ENCODE measurements at regions not wholly inside any gene's neighbourhood (a gene's known extent, or its start where the extent isn't known, plus 50 kb on each side); places are given as distances from the start of the nearest gene placed in this dataset.

- H3K27ac ChIP-seq (ENCODE audit: control insufficient read depth, insufficient read depth, low read length), result no peak overlapping the region
- no peaks in the 10 kb centered on the region for H3K79me2 ChIP-seq (ENCODE audit: control insufficient read depth, insufficient read depth, low read length)
- DNase-seq (ENCODE audit: low read depth, low spot score) (no peak), FAIRE-seq (no peak)
- H3K4me2 ChIP-seq (ENCODE audit: control insufficient read depth, extremely low read depth, insufficient read depth, low read depth, low read length), result no peak overlapping the region
- no peaks in the 10 kb centered on the region for H3K27me3 ChIP-seq (ENCODE audit: control insufficient read depth, extremely low read depth, insufficient read depth, low read length)
- dilution Hi-C loops (cut with MboI; ENCODE audit: extremely low pct_ligation_motif_present, low sequenced_read_pairs), result no loop called here
- no peaks in the 10 kb centered on the region for H3K9me3 ChIP-seq (ENCODE audit: control insufficient read depth, low read depth, low read length)
- TF ChIP-seq EZH2 (IDR thresholded peaks at IDR 0.05; ENCODE audit: low read length) (no peak), CTCF (optimal IDR thresholded peaks at IDR 0.05 in 1 of 3, IDR thresholded peaks at IDR 0.05 in 1 of 3, conservative IDR thresholded peaks at IDR 0.05 in 1 of 3; ENCODE audit: extremely low read depth in 1 of 3, insufficient read depth in 2 of 3, low read length in 3 of 3) (no peak)
- H3K4me3 ChIP-seq (ENCODE audit: control insufficient read depth in 2 of 3, extremely low read depth in 1 of 3, insufficient read depth in 2 of 3, low read depth in 1 of 3, low read length in 3 of 3), result no peak overlapping the region
- H4K20me1 ChIP-seq (ENCODE audit: control insufficient read depth, extremely low read depth, insufficient read depth, low read length), result no peaks in the 10 kb centered on the region
- no peaks in the 10 kb centered on the region for H3K9me1 ChIP-seq (ENCODE audit: control insufficient read depth, extremely low read depth, insufficient read depth, low read length)
- no peaks in the 10 kb centered on the region for H3K36me3 ChIP-seq (ENCODE audit: control insufficient read depth in 2 of 2, extremely low read depth in 1 of 2, insufficient read depth in 2 of 2, low read length in 2 of 2)
- H3K4me1 ChIP-seq (ENCODE audit: control insufficient read depth, extremely low read depth, insufficient read depth, low read length), result no peaks in the 10 kb centered on the region
- no peak overlapping the region for H3K9ac ChIP-seq (ENCODE audit: control insufficient read depth, extremely low read depth, insufficient read depth, low read length)
- H2AFZ ChIP-seq (ENCODE audit: control insufficient read depth, low read length), result no peak overlapping the region
Observed at GRCh38 chr6:137950581-137950980, 83.5 kb downstream of the TNFAIP3 start.

GRCh38 chr6:137951064-137951597 lies 84.1 kb downstream of the TNFAIP3 start:
- no peak overlapping the region for H3K9ac ChIP-seq (ENCODE audit: control insufficient read depth, extremely low read depth, insufficient read depth, low read length)
- no peaks in the 10 kb centered on the region for H3K9me1 ChIP-seq (ENCODE audit: control insufficient read depth, extremely low read depth, insufficient read depth, low read length)
- H3K27me3 ChIP-seq (ENCODE audit: control insufficient read depth, extremely low read depth, insufficient read depth, low read length), result no peaks in the 10 kb centered on the region
- no peak overlapping the region for H3K4me3 ChIP-seq (ENCODE audit: control insufficient read depth in 2 of 3, extremely low read depth in 1 of 3, insufficient read depth in 2 of 3, low read depth in 1 of 3, low read length in 3 of 3)
- DNase-seq (ENCODE audit: low read depth, low spot score), result no peak
- no peak overlapping the region for H3K4me2 ChIP-seq (ENCODE audit: control insufficient read depth, extremely low read depth, insufficient read depth, low read depth, low read length)
- H3K27ac ChIP-seq (ENCODE audit: control insufficient read depth, insufficient read depth, low read length), result no peak overlapping the region
- H3K9me3 ChIP-seq (ENCODE audit: control insufficient read depth, low read depth, low read length), result no peaks in the 10 kb centered on the region
- no peaks in the 10 kb centered on the region for H3K79me2 ChIP-seq (ENCODE audit: control insufficient read depth, insufficient read depth, low read length)
- no peak for FAIRE-seq
- TF ChIP-seq CTCF (optimal IDR thresholded peaks at IDR 0.05 in 1 of 3, IDR thresholded peaks at IDR 0.05 in 1 of 3, conservative IDR thresholded peaks at IDR 0.05 in 1 of 3; ENCODE audit: extremely low read depth in 1 of 3, insufficient read depth in 2 of 3, low read length in 3 of 3) (no peak), EZH2 (IDR thresholded peaks at IDR 0.05; ENCODE audit: low read length) (no peak)
- no peak overlapping the region for H2AFZ ChIP-seq (ENCODE audit: control insufficient read depth, low read length)
- no peaks in the 10 kb centered on the region for H4K20me1 ChIP-seq (ENCODE audit: control insufficient read depth, extremely low read depth, insufficient read depth, low read length)
- dilution Hi-C loops (cut with MboI; ENCODE audit: extremely low pct_ligation_motif_present, low sequenced_read_pairs), result no loop called here
- no peaks in the 10 kb centered on the region for H3K4me1 ChIP-seq (ENCODE audit: control insufficient read depth, extremely low read depth, insufficient read depth, low read length)
- H3K36me3 ChIP-seq (ENCODE audit: control insufficient read depth in 2 of 2, extremely low read depth in 1 of 2, insufficient read depth in 2 of 2, low read length in 2 of 2), result no peaks in the 10 kb centered on the region
